Mesendoderm (in vitro differentiated cells): ENCODE measurements at regions not wholly inside any gene's neighbourhood (a gene's known extent, or its start where the extent isn't known, plus 50 kb on each side); places are given as distances from the start of the nearest gene placed in this dataset.

ENCODE experiments used
- DNase-seq: peaks from one replicate; pipeline ENCODE4 v3.0.0; 2013
- H2AK5ac ChIP-seq: 2 replicates; pipeline ENCODE4 v1.6.1; 2013; ENCODE audit warnings: low read length, inconsistent platforms
- H2BK120ac ChIP-seq: 2 replicates; pipeline ENCODE4 v1.6.1; 2013; ENCODE audit warnings: low read depth, mild to moderate bottlenecking, low read length, moderate library complexity, mixed read lengths
- H2BK15ac ChIP-seq: replicated peaks from 2 replicates; pipeline ENCODE4 v1.6.1; 2013; ENCODE audit warnings: low read depth, mild to moderate bottlenecking, moderate library complexity
- H2BK5ac ChIP-seq: 2 replicates; pipeline ENCODE4 v1.6.1; 2013; ENCODE audit warnings: low read length, inconsistent platforms
- H3K18ac ChIP-seq: 2 replicates; pipeline ENCODE4 v1.6.1; 2013; ENCODE audit warnings: mild to moderate bottlenecking, low read length, mixed read lengths
- H3K23ac ChIP-seq: one replicate; pipeline ENCODE4 v1.6.1; 2013; ENCODE audit warnings: low read length
- H3K27ac ChIP-seq: 2 replicates; pipeline ENCODE4 v1.5.1; 2013; ENCODE audit warnings: low read depth, mild to moderate bottlenecking, inconsistent platforms, low read length, moderate library complexity
- H3K27me3 ChIP-seq: 2 replicates; pipeline ENCODE4 v1.6.1; 2013; ENCODE audit warnings: low read length, control low read depth, mild to moderate bottlenecking, inconsistent platforms; ENCODE audit not compliant: insufficient read depth, poor library complexity
- H3K36me3 ChIP-seq: 2 replicates; pipeline ENCODE4 v1.6.1; 2013; ENCODE audit warnings: low read length, inconsistent platforms; ENCODE audit not compliant: control insufficient read depth, insufficient read depth
- H3K4ac ChIP-seq: one replicate; pipeline ENCODE4 v1.6.1; 2013; ENCODE audit warnings: low read depth, mild to moderate bottlenecking, low read length, moderate library complexity
- H3K4me1 ChIP-seq: 2 replicates; pipeline ENCODE4 v1.6.1; 2013; ENCODE audit warnings: low read depth, low read length, inconsistent platforms; ENCODE audit not compliant: control insufficient read depth
- H3K4me2 ChIP-seq: 2 replicates; pipeline ENCODE4 v1.6.1; 2013; ENCODE audit warnings: low read length
- H3K4me3 ChIP-seq: 2 replicates; pipeline ENCODE4 v1.5.1; 2013; ENCODE audit warnings: mild to moderate bottlenecking, low read length
- H3K56ac ChIP-seq: one replicate; pipeline ENCODE4 v1.6.1; 2013; ENCODE audit warnings: low read length
- H3K79me1 ChIP-seq: 2 replicates; pipeline ENCODE4 v1.6.1; 2013; ENCODE audit warnings: low read length, inconsistent platforms
- H3K79me2 ChIP-seq: 2 replicates; pipeline ENCODE4 v1.6.1; 2013; ENCODE audit warnings: mild to moderate bottlenecking, low read length; ENCODE audit not compliant: control insufficient read depth, insufficient read depth
- H3K9ac ChIP-seq: 2 replicates; pipeline ENCODE4 v1.6.1; 2013; ENCODE audit warnings: low read length, inconsistent platforms
- H4K5ac ChIP-seq: one replicate; pipeline ENCODE4 v1.6.1; 2013; ENCODE audit warnings: low read length
- H4K8ac ChIP-seq: one replicate; pipeline ENCODE4 v1.6.1; 2013; ENCODE audit warnings: low read depth, mild to moderate bottlenecking, control low read depth, low read length, moderate library complexity
- WGBS: extraction: QIAGEN DNeasy Blood & Tissue Kit; methylation state at CpG from one replicate; pipeline ENCODE4 v1.1.7; 2013; ENCODE audit warnings: low lambda C conversion rate, missing lambda C conversion rate; ENCODE audit not compliant: insufficient coverage; ENCODE audit errors: extremely low coverage; 5-methylcytosine and 5-hydroxymethylcytosine counted together

DNA sequence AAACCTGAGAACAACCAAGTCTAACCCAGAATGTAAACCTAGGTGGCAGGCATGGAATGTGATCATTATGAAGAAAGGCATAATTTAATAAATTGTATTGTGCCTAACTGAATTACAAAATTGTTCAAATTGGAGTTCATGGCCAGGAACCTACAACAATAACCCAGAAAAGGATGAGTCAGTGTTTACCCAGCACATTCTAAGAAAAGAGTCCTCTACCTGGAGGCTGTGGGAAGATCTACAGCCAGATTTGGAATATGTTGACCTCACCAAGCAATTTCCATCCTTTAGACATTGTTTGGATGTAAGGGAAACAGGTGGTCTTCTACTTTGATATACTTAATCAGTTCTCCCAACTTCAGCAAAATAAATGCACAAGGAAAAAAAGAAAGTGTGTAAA lies 152.2 kb downstream of the TMEM161B start:
- H2AK5ac ChIP-seq: no peak overlapping the region
- no peak overlapping the region for H2BK15ac ChIP-seq

DNA sequence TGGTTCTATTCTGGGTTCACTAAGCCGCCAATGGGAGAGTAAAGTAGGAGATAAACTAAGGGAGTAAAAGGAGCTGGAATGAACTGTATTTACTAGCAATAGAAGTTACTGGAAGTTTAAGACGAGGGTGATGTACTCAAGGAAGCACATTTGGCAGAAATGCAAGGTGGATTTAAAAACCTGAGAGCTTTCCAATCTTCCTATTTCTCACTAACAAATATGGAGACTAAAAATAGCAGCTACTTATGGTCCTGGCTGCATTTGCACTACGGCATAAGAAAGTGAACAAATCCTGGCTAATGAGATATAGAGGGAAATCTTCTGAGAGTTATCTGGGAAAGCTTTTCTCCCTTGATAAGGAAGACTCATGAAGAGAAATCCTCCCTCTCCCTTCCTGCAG lies 153.4 kb downstream of the TMEM161B start:
- Histone ChIP-seq H3K9ac (no peak overlapping the region), H3K27ac (no peak overlapping the region), H3K27me3 (no peaks in the 10 kb centered on the region), H3K56ac (no peak overlapping the region), H3K23ac (no peak overlapping the region), H4K8ac (no peak overlapping the region), H3K79me2 (no peaks in the 10 kb centered on the region), H3K36me3 (no peaks in the 10 kb centered on the region), H3K18ac (no peak overlapping the region), H3K4me3 (no peak overlapping the region), H3K4me1 (no peaks in the 10 kb centered on the region), H3K79me1 (no peaks in the 10 kb centered on the region), H2BK5ac (no peak overlapping the region), H2BK120ac (no peak overlapping the region), H3K4ac (no peak overlapping the region), H2BK15ac (no peak overlapping the region), H2AK5ac (no peak overlapping the region), H4K5ac (no peak overlapping the region), H3K4me2 (no peak overlapping the region)
- WGBS: no CpG with 5 or more reads among the region's 3 CpGs
- no peak for DNase-seq

More for the DNA sequence above, 152.2 kb downstream of the TMEM161B start:
- Histone ChIP-seq H3K23ac (no peak overlapping the region), H3K4ac (no peak overlapping the region), H3K79me2 (no peaks in the 10 kb centered on the region), H3K18ac (no peak overlapping the region), H2BK5ac (no peak overlapping the region), H3K27ac (no peak overlapping the region), H3K36me3 (no peaks in the 10 kb centered on the region), H3K79me1 (no peaks in the 10 kb centered on the region), H2BK120ac (no peak overlapping the region), H3K4me2 (no peak overlapping the region), H3K56ac (no peak overlapping the region), H4K8ac (no peak overlapping the region), H3K4me1 (no peaks in the 10 kb centered on the region), H3K9ac (no peak overlapping the region), H4K5ac (no peak overlapping the region), H3K27me3 (no peaks in the 10 kb centered on the region), H3K4me3 (no peak overlapping the region)
- no peak for DNase-seq

- no peaks in the 10 kb centered on the region for H3K4me1 ChIP-seq
- H4K8ac ChIP-seq: no peak overlapping the region
- H2AK5ac ChIP-seq: no peak overlapping the region
- DNase-seq: no peak
- H3K18ac ChIP-seq: no peak overlapping the region
- no peaks in the 10 kb centered on the region for H3K27me3 ChIP-seq
- no peak overlapping the region for H3K56ac ChIP-seq
- no peak overlapping the region for H2BK5ac ChIP-seq
- H3K79me1 ChIP-seq: no peaks in the 10 kb centered on the region
- no peaks in the 10 kb centered on the region for H3K36me3 ChIP-seq
- no peak overlapping the region for H4K5ac ChIP-seq
- no peak overlapping the region for H3K4me3 ChIP-seq
- no peaks in the 10 kb centered on the region for H3K79me2 ChIP-seq
- no peak overlapping the region for H2BK120ac ChIP-seq
- H3K9ac ChIP-seq: no peak overlapping the region
- no peak overlapping the region for H3K4me2 ChIP-seq
- no peak overlapping the region for H3K23ac ChIP-seq
- H2BK15ac ChIP-seq: no peak overlapping the region
- H3K4ac ChIP-seq: no peak overlapping the region
- H3K27ac ChIP-seq: no peak overlapping the region
- no CpG with 5 or more reads among the region's 1 CpG for WGBS
Measured at GRCh38 chr5:88113429-88113828, 155.2 kb downstream of the TMEM161B start.

GRCh38 chr5:88109818-88110217 lies 158.8 kb downstream of the TMEM161B start:
- H2BK15ac ChIP-seq: no peak overlapping the region
- DNase-seq: no peak
- no peaks in the 10 kb centered on the region for H3K36me3 ChIP-seq
- WGBS: no CpG with 5 or more reads among the region's 5 CpGs
- no peak overlapping the region for H2BK5ac ChIP-seq
- no peaks in the 10 kb centered on the region for H3K27me3 ChIP-seq
- H3K18ac ChIP-seq: no peak overlapping the region
- H3K4ac ChIP-seq: no peak overlapping the region
- no peaks in the 10 kb centered on the region for H3K79me2 ChIP-seq
- H2AK5ac ChIP-seq: no peak overlapping the region
- H2BK120ac ChIP-seq: no peak overlapping the region
- H3K4me2 ChIP-seq: no peak overlapping the region
- no peak overlapping the region for H3K4me3 ChIP-seq
- no peaks in the 10 kb centered on the region for H3K4me1 ChIP-seq
- H3K9ac ChIP-seq: no peak overlapping the region
- H3K56ac ChIP-seq: no peak overlapping the region
- no peak overlapping the region for H4K5ac ChIP-seq
- no peak overlapping the region for H4K8ac ChIP-seq
- no peak overlapping the region for H3K23ac ChIP-seq
- no peaks in the 10 kb centered on the region for H3K79me1 ChIP-seq
- no peak overlapping the region for H3K27ac ChIP-seq

DNA sequence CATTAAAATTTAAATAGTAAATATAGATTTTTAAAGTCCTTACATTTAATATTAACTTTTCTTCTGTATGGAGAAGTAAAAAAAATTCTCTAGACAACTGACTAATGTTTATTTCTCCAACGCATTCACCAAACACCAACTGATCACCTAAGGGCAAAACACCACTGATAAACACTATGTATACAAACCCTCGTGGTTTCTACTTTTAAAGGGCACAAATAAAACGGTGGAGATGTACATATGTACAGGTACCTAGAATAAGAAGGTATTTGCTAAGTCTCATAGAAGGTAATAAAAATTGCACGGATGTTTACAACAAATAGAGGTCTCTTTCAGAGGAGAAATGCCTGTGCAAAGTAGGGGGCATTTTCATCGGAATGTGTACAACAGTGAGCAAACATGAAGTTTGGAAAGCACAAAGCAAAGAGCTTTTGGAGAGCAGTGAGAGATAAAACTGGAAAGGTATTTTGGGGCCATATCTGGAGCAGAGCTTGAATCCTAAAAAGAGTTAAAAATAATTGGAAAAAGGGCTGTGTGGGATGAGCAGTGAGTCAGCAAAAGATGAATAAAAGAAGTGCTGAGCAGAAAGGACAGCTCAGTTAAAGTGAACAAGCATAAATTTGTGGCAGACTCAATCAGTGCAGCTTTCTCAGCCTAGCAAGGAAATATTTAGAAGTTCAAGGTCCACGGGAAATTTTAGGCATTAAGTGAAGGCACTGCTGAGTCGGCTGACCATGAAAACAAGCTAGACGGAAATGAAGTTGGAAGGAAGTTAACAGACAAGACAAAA lies 160.0 kb downstream of the TMEM161B start:
- WGBS: 100% methylated on average over 1 of the region's 8 CpGs
- H3K36me3 ChIP-seq: no peaks in the 10 kb centered on the region

GRCh38 chr5:88094906-88095496 lies 173.6 kb downstream of the TMEM161B start:
- Histone ChIP-seq H3K18ac (no peak overlapping the region), H2BK15ac (no peak overlapping the region), H3K4ac (no peak overlapping the region), H3K23ac (no peak overlapping the region), H2BK120ac (no peak overlapping the region), H4K5ac (no peak overlapping the region), H2BK5ac (no peak overlapping the region), H2AK5ac (no peak overlapping the region), H4K8ac (no peak overlapping the region), H3K4me3 (no peak overlapping the region), H3K9ac (no peak overlapping the region), H3K27me3 (no peaks in the 10 kb centered on the region), H3K4me1 (peaks cover 2% of the 10 kb centered on the region), H3K56ac (no peak overlapping the region), H3K27ac (no peak overlapping the region), H3K79me2 (no peaks in the 10 kb centered on the region), H3K79me1 (no peaks in the 10 kb centered on the region), H3K4me2 (no peak overlapping the region), H3K36me3 (no peaks in the 10 kb centered on the region)
- WGBS: no CpG with 5 or more reads among the region's 2 CpGs
- no peak for DNase-seq

More for the DNA sequence above, 160.0 kb downstream of the TMEM161B start:
- Histone ChIP-seq H4K5ac (no peak overlapping the region), H3K18ac (no peak overlapping the region), H3K9ac (no peak overlapping the region), H3K27me3 (no peaks in the 10 kb centered on the region), H3K4me2 (no peak overlapping the region), H3K4ac (no peak overlapping the region), H3K79me2 (no peaks in the 10 kb centered on the region), H4K8ac (no peak overlapping the region), H2BK15ac (no peak overlapping the region), H3K79me1 (no peaks in the 10 kb centered on the region), H2BK5ac (no peak overlapping the region), H2AK5ac (no peak overlapping the region), H2BK120ac (no peak overlapping the region), H3K27ac (no peak overlapping the region), H3K4me3 (no peak overlapping the region), H3K56ac (no peak overlapping the region), H3K4me1 (no peaks in the 10 kb centered on the region), H3K23ac (no peak overlapping the region)
- no peak for DNase-seq
